OCI-LY1 (cell line): ENCODE measurements at regions not wholly inside any gene's neighbourhood (a gene's known extent, or its start where the extent isn't known, plus 50 kb on each side); places are given as distances from the start of the nearest gene placed in this dataset.
"Not testable (repeated sequence)": the region's sequence is repeated elsewhere in the genome, so short reads cannot be mapped to it uniquely, and the experiment has no call there.

Experiments used
- CTCF ChIP-seq: fragments of 200-600 bp; sonication (generic), shearing (Covaris generic); IDR thresholded peaks from 2 replicates; pipeline ENCODE4 v1.5.1; 2017; ENCODE audit warnings: mild to moderate bottlenecking, antibody characterized with exemption, low read length, moderate library complexity, mixed read lengths
- EZH2 ChIP-seq: fragments of 200-600 bp; sonication (generic), shearing (Covaris generic); IDR thresholded peaks from 2 replicates; pipeline ENCODE4 v1.8.0; 2017; ENCODE audit warnings: borderline replicate concordance, mixed run types, mild to moderate bottlenecking, antibody characterized with exemption, low read length, moderate library complexity, mixed read lengths

DNA sequence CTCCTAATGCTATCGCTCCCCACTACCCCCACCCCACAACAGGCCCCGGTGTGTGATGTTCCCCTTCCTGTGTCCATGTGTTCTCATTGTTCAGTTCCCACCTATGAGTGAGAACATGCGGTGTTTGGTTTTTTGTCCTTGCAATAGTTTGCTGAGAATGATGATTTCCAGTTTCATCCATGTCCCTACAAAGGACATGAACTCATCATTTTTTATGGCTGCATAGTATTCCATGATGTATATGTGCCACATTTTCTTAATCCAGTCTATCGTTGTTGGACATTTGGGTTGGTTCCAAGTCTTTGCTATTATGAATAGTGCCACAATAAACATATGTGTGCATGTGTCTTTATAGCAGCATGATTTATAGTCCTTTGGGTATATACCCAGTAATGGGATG lies 175.4 kb downstream of the IPO8 start:
- not testable (repeated sequence) for TF ChIP-seq EZH2, CTCF
